ENCODE measurements at regions not wholly inside any gene's neighbourhood (a gene's known extent, or its start where the extent isn't known, plus 50 kb on each side); places are given as distances from the start of the nearest gene placed in this dataset.

DNA sequence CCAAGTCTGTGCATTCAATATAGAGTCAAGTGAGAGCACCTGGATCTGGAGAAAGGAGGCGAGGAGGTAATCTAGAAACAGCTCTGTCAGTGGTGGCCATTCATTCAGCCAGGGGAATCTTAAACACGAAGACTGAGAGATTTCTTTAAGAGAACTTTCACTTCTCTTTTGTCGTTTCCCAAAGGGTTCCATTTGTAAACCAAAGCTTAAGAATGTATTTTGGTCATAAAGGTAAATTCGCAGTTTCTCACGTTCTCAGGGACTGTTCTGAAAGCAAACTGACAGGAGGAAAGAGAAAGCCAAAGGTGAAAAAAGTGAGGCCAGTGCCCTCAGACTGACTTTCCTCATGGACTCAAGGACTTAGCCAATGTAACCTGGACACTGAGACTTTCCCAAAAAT is 513.5 kb downstream of the CMPK2 start:
- H3K4me3 ChIP-seq = no peak overlapping the region
- DNase-seq (ENCODE audit: low spot score) (no peak), ATAC-seq (ENCODE audit: insufficient number of reproducible peaks, low FRiP score, low read depth) (no peak)
- H3K4me1 ChIP-seq (ENCODE audit: control insufficient read depth in 1 of 2, low read depth in 2 of 2) = no peaks in the 10 kb centered on the region
- H3K27ac ChIP-seq = no peak overlapping the region
- TF ChIP-seq, protein P1, sequence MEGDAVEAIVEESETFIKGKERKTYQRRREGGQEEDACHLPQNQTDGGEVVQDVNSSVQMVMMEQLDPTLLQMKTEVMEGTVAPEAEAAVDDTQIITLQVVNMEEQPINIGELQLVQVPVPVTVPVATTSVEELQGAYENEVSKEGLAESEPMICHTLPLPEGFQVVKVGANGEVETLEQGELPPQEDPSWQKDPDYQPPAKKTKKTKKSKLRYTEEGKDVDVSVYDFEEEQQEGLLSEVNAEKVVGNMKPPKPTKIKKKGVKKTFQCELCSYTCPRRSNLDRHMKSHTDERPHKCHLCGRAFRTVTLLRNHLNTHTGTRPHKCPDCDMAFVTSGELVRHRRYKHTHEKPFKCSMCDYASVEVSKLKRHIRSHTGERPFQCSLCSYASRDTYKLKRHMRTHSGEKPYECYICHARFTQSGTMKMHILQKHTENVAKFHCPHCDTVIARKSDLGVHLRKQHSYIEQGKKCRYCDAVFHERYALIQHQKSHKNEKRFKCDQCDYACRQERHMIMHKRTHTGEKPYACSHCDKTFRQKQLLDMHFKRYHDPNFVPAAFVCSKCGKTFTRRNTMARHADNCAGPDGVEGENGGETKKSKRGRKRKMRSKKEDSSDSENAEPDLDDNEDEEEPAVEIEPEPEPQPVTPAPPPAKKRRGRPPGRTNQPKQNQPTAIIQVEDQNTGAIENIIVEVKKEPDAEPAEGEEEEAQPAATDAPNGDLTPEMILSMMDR (IDR thresholded peaks at IDR 0.05) = no peak
- H3K36me3 ChIP-seq = no peaks in the 10 kb centered on the region
- no peaks in the 10 kb centered on the region for H3K9me3 ChIP-seq
- no peaks in the 10 kb centered on the region for H3K27me3 ChIP-seq (replicated peaks; ENCODE audit: insufficient read depth)

GRCh38 chr2:6352906-6353515 is 512.7 kb downstream of the CMPK2 start:
- Histone ChIP-seq H3K27me3 (replicated peaks; ENCODE audit: insufficient read depth) (no peaks in the 10 kb centered on the region), H3K4me3 (no peak overlapping the region), H3K4me1 (ENCODE audit: control insufficient read depth in 1 of 2, low read depth in 2 of 2) (no peaks in the 10 kb centered on the region), H3K36me3 (no peaks in the 10 kb centered on the region), H3K27ac (no peak overlapping the region), H3K9me3 (no peaks in the 10 kb centered on the region)
- DNase-seq (ENCODE audit: low spot score) (no peak), ATAC-seq (ENCODE audit: insufficient number of reproducible peaks, low FRiP score, low read depth) (no peak)
- TF ChIP-seq, protein P1 (IDR thresholded peaks at IDR 0.05) = no peak

GRCh38 chr2:6353669-6354068 is 512.0 kb downstream of the CMPK2 start:
- no peak for DNase-seq (ENCODE audit: low spot score)
- Histone ChIP-seq H3K4me3 (no peak overlapping the region), H3K27ac (no peak overlapping the region), H3K27me3 (replicated peaks; ENCODE audit: insufficient read depth) (no peaks in the 10 kb centered on the region), H3K9me3 (no peaks in the 10 kb centered on the region), H3K36me3 (no peaks in the 10 kb centered on the region), H3K4me1 (ENCODE audit: control insufficient read depth in 1 of 2, low read depth in 2 of 2) (no peaks in the 10 kb centered on the region)
- no peak for ATAC-seq (ENCODE audit: insufficient number of reproducible peaks, low FRiP score, low read depth)
- TF ChIP-seq, protein P1 (IDR thresholded peaks at IDR 0.05) = no peak

GRCh38 chr2:6354546-6354945 is 511.2 kb downstream of the CMPK2 start:
- Histone ChIP-seq H3K9me3 (no peaks in the 10 kb centered on the region), H3K27me3 (replicated peaks; ENCODE audit: insufficient read depth) (no peaks in the 10 kb centered on the region), H3K36me3 (no peaks in the 10 kb centered on the region), H3K4me3 (no peak overlapping the region), H3K27ac (no peak overlapping the region), H3K4me1 (ENCODE audit: control insufficient read depth in 1 of 2, low read depth in 2 of 2) (no peaks in the 10 kb centered on the region)
- TF ChIP-seq, protein P1 (IDR thresholded peaks at IDR 0.05) = no peak
- ATAC-seq (ENCODE audit: insufficient number of reproducible peaks, low FRiP score, low read depth) = no peak
- no peak for DNase-seq (ENCODE audit: low spot score)

DNA sequence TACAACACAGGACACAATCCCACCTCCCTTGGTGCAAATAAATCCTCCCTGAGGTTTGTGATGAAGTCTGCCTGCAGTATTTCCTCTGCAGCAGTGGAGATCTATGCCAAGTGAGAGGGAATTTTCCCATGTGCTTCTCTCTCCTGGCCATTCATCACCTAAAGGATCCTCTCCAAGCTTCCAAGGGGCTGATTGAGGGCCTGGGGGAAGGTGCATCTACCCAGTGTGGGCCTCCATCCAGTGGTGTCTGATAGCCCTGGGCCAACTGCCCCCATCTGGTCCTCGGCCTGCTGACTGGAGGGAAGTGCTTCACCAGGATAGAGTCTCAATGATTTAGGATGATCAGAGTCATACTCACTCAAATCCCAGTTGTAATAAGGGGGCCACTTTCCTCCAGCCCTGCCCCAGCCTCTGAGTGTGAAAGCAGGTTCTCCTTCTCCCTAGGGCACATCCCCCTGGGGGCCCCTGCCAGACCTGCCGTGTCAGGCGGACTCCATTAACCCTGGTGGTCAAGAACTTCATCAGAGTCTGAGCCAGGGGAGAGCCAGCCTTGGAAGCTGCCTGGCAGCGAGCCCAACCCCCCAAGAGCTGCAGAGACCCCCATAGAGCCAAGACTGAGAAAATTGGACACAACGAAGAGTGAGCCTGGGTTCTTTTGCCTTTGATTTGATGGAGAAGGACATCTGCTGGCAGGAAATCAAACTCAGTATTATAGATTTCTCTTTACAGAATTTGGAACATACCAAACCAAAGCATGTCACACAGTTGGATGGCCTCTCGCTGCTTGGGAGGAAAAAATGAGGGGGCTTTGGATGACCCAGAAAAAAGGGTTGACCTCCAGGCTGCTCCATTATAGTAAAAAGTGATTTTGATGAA is 509.6 kb downstream of the CMPK2 start:
- Histone ChIP-seq H3K4me3 (no peak overlapping the region), H3K36me3 (no peaks in the 10 kb centered on the region), H3K4me1 (ENCODE audit: control insufficient read depth in 1 of 2, low read depth in 2 of 2) (no peaks in the 10 kb centered on the region), H3K27ac (no peak overlapping the region), H3K27me3 (replicated peaks; ENCODE audit: insufficient read depth) (no peaks in the 10 kb centered on the region), H3K9me3 (no peaks in the 10 kb centered on the region)
- TF ChIP-seq, protein P1 (IDR thresholded peaks at IDR 0.05) = no peak
- DNase-seq (ENCODE audit: low spot score) (no peak), ATAC-seq (ENCODE audit: insufficient number of reproducible peaks, low FRiP score, low read depth) (no peak)
